Stimulated activated CD8-positive, alpha-beta memory T cell treated with anti-CD3 and anti-CD28 coated beads, Interleukin-7, amount 100 ng/mL, for 48 hours (primary cell): ENCODE measurements at regions not wholly inside any gene's neighbourhood (a gene's known extent, or its start where the extent isn't known, plus 50 kb on each side); places are given as distances from the start of the nearest gene placed in this dataset.
A peak's percentile ranks its signal among the peaks of the same experiment; 100 is the strongest.

Experiments used
- DNase-seq, 2 donors: peaks; one replicate each; pipeline ENCODE4 v3.0.0-alpha.2; 2020; ENCODE audit warnings: low read depth in 1 of 2; ENCODE audit errors: extremely low read depth in 1 of 2

- peak; percentile 23 to 27 for DNase-seq
Observed at GRCh38 chr3:70120357-70120966, 120.9 kb downstream of the SAMMSON start.

- DNase-seq: no peak
Observed at GRCh38 chr3:70127192-70127591, 127.7 kb downstream of the SAMMSON start.

GRCh38 chr3:70137366-70137765 lies 137.8 kb downstream of the SAMMSON start:
- DNase-seq: no peak

- DNase-seq: no peak
Observed at GRCh38 chr3:70138606-70139005, 139.1 kb downstream of the SAMMSON start.
